T-helper 1 cell (primary cell): ENCODE measurements at regions not wholly inside any gene's neighbourhood (a gene's known extent, or its start where the extent isn't known, plus 50 kb on each side); places are given as distances from the start of the nearest gene placed in this dataset.
"Not testable (repeated sequence)": the region's sequence is repeated elsewhere in the genome, so short reads cannot be mapped to it uniquely, and the experiment has no call there.

Experiments
- DNase-seq, 5 donors: peaks; one replicate each; pipeline ENCODE4 v3.0.0-alpha.2; 2012 to 2020

DNA sequence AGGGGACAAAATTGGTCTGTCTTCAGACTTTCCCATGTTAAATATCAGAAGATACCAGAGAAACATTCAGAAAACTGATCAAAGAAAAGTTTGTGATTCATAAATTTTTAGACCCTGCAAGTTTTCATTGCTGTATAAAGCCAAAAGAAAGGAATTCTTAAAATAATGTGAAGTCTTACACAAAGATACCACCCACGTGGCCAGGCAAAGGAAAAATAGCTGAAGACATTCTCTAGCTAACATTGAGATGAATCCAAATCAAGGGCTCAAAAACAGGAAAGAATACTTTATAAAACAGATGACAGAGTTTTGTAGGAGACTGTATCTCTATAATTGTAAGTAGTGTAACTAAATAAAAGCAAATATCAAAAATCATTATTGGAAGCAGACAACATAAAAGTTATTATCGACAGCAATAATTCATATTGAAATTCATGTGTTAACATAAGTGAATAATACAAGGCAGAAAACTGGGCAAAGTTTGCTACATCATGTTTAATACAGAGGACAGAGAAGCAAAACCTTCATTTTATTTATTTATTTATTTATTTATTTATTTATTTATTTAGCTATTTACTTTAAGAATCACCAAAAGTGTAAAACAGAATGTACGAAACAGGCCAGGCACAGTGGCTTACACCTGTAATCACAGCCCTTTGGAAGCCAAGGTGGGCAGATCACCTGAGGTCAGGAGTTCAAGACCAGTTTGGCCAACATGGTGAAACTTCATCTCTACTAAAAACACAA lies 204.6 kb upstream of the SLIT2 start:
- no peak for DNase-seq

DNA sequence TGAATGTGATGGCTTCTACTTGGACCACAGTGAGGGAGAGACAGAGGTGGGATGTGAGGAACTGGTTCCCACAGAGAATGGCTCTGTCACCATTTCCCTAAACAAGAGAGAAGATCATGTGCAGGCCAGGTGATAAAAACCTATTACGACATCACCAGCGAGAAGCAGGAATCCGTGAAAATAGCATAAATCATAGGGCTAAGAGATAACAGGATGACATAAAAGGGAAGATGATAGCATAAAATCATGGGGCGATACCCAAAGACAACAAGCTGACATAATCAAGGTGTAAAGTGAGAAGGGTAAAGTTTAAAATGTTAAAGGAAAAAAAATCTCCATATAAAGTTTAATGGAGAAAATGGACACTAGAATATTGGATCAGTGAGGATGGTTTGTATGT lies 205.5 kb upstream of the SLIT2 start:
- DNase-seq = no peak

DNA sequence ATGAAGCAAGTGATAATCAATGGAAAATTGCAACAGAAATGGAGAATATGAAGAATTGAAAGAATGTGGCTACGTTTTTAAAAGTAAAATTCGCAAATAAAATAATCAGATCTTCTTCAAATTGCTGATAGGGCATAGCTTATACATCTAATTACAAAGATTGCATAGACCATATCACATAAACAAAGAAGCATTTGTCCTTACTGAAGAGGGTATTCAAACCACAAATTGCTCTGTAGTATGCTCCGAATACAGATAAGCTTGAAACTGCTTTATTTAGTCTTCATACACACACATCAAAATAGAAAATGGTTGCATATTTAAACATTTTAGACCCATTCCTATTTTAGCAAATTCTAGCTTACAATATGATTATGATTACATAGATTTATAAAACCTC lies 206.7 kb upstream of the SLIT2 start:
- no peak for DNase-seq

DNA sequence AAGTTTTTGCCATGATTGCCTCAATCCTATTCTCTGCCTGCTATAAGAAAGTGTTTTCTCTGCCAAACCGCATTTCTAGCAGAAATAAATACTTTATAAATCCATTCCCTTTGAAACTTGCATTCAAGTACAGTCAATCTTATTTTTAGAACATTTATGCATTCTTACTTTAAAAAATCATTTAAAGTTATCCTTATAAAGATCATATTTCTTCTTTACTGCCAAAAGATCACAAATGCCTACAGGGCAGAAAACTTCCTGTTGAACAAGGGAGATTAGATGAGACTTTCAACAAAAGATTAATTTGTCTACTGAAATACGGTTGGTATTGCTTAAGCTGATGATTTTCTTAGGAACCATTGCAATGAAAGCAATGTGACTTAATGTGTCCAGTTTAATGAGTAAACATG lies 207.2 kb upstream of the SLIT2 start:
- no peak for DNase-seq

DNA sequence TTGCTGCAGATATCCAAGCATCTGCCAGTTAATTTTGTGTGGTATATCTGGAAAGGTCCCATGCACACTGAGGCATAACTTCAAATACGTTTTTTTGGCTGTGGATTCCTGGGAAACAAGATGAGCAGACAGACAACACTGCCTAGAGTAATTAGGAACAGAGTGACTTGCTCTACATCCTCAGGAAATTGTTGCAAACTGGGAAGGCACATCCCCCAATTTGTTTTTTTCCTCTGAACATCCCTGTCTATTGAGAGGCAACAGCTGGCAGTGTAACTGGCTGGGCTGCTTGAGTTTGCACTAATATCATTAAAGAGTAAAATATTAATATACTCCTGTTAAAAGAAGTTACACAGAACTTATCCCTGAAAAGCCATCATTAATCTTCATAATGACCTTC lies 207.7 kb upstream of the SLIT2 start:
- no peak for DNase-seq

DNA sequence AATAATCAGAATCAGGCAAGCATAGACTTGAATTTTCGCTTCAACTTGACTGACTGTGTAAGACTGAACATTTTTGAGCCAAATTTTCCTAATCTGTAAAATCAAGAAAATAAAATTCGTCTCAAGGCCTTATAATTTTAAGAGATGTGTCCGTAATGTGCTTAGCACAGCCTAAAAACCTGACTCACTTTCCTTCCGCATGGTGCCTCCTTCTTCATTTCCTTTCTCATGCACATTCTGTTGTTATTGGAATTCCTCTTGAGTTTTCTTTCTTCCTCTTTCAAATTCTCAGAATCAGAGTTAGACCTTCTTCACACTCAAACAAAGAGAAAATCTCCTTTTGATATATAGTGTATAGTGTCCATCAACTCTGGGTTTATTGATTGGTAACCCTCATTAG lies 208.9 kb upstream of the SLIT2 start:
- no peak for DNase-seq

DNA sequence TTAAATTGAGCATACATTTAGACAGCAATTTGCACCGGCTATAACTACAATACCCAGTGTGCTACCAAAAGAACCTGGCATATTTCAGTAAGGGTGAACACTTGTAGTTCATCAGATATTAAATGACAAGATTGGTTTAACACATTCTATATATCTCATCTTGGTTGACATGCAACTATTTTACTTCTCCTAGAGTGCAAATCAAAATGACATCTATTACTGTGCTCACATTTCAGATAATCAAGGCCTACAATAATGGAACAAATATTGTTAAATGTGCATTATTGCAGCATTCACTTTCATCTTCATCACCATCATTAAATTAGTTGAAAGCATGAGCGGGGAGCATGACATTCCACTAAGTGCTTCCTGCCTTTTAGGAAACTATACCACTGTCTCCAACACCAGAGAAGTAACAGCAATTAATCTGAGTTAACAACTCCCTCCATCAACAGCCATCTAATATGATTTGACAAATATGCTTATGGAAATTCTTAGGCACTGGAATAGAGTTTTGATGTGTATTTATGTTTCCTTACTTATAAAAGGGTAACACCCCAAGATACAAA lies 209.8 kb upstream of the SLIT2 start:
- no peak for DNase-seq

DNA sequence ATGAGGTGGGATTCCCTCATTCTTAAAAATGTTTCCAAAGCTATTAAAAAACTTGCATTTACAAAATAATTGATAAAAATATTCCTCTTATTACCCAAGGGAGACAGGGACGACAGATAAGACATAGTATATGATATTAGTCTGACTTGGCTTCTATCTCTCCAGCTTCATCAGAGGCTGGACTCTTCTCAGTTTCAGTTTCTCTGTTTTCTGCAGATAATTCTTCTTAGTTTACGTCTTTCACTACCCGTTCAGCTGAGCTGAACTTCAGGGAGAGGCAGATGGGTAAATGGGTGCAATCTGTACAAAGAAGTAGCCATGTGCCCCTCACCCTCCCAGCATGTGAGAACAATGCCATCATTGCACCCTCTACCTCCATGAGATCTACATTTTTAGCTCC lies 214.0 kb upstream of the SLIT2 start:
- no peak for DNase-seq

DNA sequence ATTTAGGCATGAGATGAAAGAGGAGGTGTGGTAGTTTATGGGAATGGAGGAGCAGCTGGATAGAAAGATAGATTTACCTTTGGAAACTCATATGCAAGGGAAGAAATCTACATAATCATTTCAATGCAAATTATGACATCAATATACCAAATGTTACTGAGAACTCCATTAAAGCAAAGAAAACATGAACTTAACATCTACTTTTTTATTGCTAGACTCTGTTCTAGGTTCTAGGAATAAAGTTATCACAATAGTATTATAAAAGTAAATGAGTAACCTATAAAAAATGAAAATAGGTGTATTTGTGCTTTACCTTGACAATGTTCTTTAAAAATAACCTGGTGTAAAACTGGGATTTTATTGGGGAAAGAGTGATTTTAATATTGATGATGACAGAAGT lies 221.6 kb upstream of the SLIT2 start:
- DNase-seq = no peak

DNA sequence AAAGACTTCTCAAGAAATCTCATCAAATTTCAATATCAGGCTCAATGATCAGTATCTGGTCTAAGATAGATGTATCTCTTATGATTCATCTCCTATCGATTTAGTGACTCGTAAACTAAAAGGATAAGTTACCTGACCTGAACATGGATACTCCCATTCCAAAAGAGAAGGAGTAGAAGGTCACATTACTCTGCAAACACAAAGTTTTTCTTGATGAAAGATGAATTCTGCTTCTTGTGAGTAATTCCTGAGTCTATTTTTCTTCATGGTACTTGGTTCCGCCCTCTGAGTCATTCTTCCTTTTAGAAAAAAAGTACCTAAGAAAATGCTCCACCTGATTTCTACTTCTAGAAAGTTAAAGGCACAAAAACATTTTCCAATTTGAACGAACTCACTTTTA lies 223.1 kb upstream of the SLIT2 start:
- no peak for DNase-seq

DNA sequence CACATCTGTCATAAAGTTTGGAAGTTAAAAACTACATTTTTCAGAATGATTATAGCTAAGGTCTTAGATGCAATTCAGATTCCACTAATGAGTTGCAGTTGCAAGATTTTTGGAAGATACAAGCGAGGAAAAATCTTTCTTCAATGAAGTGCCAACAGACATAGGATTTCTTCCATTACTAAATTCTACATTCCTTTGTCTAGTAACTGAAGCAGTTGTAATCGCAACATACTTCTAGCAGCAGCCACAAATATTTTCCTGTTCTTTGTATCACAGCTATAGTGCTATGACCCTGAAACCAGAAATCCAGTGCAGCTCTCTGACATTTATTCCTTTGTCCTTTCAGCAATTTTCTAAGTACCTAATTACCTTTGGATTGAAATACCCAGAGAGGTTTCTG lies 225.2 kb upstream of the SLIT2 start:
- DNase-seq = no peak

DNA sequence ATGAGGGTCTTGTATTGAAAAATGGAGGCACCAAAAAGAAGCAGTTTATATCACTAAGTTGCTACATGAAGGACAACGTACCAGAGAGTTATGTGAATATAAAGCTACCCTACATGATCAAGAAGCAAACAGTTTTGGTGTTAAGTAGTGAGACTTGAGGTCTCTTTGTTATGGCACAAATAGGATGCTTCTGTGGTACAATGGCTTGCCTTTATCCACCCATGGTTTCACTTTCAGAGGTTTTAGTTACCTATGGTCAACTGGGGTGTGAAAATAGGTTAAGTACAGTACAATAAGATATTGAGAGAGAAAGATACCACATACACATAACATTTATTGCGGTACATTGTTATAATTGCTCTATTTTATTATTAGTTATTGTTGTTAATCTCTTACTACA lies 229.2 kb upstream of the SLIT2 start:
- DNase-seq = no peak

DNA sequence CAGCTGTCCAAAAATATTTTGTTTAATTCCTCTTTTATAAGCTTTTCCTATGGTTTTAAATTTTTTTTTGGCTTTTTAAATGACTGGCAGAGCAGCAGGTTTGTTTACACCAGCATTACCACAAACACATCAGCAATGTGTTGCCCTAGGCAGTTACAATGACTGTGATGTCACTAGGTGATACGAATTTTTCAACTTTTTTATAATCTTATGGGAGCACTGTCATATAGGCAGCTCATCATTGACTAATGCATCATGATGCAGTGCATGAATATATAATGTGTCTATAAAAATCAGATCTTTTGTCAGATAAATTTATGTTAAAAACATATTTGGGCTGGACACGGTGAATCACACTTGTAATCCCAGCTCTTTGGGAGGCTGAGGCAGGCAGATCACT lies 231.6 kb upstream of the SLIT2 start:
- DNase-seq = no peak

DNA sequence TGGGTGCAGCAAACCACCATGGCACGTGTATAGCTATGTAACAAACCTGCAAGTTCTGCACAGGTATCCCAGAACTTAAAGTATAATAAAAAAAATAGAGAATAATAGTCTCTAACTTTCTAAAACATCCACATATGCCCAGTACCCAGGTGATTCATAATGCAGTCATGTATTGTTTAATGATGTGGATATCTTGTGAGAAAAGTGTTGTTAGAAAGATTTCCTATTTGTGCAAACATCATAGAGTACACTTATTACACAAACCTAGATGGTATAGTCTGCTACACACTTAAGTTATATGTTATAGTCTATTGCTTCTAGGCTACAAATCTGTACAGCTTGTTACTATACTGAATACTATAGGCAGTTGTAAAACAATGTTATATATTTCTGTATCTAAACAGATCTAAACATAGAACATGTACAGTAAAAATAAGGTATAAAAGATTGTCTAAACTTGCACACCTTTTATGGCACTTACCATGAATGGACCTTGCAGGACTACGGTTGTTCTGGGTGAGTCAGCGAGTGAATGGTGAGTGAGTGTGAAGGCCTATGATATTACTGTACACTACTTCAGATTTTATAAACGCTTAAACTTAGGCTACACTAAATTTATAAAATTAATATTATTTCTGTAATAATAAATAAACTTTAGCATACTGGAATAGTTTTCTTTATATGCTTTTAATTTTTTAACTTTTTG lies 232.2 kb upstream of the SLIT2 start:
- DNase-seq = no peak

DNA sequence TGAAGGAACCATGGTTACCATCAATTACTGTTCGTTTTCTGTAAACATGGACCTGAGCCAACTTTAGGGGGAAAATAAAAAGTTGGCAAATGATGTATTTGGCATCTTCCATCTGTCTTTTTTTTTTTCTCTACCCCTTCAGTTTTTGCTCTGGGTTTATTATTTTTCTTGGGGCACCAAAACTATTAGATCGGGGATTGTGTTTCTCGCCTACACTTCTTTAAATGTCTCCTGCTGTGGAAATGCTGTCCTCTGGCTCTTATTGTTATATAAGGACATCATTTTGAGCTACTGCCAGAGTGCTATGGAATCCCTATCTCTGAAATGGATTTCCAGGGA lies 234.0 kb upstream of the SLIT2 start:
- no peak for DNase-seq

DNA sequence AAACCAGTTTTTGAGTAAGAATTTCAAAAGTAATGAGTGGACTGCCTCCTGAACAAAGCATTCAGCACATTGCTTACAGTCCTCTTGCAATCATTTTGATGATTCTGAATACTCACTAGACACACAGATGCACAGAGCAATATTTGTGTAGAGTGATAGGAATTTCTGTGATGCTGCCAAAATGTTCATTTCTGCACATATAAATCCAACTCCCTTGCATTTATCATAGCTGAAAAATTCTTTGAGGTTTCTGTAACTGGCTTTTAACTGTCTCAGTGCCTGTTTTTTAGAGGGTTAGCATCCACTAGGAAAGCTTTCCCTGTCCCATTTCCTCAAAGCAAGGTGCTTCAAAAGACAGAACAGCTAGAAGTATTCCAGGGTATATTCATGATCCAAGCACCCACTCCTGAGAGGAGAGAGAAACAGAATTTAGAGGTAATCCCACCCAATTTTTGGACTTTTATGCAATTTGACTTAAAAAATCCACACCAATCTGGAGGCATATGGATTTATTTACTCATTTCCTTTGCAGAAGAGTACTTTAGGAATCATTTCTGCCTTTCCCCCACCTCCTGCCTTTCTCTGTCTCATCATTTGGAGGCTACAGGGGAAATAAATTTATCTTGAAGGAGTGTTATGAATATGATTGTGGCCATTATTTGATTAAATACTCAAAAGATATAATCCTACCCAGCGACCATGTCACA lies 234.5 kb upstream of the SLIT2 start:
- no peak for DNase-seq

DNA sequence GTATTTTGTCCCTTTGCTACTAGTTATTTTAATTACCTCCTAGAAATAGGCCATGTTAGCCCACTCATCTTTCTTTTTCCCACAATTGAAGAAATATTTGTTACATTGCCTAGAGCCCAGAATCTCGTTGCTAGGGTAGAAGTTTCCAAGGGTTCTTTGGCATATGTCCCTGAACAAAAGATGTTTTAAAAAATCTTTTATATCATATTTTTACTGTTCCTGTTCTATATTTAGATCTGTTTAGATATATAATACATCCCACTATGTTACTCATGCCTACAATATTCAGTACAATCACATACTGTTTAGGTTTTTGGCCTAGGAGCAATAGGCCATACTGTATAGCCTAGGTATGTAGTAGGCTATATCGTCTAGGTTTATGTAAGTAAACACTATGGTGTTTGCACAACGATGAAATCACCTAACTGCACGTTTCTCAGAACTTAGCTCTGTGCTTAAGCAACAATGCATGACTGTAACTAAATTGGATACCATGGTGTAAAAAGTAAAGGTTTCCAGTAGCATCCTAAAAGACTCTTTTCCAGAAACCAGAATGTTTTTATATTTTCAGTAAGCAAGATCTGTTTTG lies 236.0 kb upstream of the SLIT2 start:
- no peak for DNase-seq

DNA sequence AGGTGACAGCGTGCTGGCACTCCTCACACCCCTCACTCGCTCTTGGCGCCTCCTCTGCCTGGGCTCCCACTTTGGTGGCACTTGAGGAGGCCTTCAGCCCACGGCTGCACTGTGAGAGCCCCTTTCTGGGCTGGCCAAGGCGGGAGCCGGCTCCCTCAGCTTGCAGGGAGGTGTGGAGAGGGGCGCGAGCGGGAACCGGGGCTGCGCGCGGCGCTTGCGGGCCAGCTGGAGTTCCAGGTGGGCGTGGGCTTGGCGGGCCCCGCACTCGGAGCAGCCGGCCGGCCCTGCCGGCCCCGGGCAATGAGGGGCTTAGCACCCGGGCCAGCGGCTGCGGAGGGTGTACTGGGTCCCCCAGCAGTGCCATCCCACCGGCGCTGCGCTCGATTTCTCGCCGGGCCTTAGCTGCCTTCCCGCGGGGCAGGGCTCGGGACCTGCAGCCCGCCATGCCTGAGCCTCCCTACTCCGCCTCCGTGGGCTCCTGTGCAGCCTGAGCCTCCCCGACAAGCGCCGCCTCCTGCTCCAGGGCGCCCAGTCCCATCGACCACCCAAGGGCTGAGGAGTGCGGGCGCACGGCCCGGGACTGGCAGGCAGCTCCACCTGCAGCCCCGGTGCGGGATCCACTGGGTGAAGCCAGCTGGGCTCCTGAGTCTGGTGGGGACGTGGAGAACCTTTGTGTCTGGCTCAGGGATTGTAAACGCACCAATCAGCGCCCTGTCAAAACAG lies 247.7 kb upstream of the SLIT2 start:
- DNase-seq = not testable (repeated sequence)

DNA sequence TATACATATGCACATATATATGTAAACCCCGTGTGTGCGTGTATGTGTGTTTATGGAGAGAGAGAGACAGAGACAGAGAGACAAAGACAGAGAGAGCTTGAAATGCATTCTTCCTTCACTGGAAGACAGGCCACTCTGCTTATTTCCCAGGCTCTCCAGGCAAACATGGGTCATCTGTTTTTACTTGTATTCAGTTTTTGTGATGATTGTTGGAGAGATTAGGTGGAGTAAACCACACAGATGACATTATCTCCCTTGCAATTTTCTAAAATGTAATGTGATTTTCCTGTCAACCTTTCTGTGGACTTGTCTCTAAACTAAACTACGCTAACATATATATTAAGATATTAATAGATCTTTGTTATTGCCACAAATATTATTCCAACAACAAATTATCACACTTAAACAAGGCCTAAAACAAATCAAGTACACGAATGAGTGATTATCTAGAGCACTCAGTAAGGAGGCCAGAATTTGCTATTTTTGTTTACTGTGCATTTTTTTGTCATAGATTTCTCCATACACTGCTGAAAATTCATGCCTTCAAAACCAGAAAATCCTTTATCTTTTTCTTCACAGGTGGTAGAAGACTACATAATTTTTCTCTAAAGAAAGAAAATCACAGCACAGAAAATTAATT lies 251.8 kb upstream of the SLIT2 start:
- no peak for DNase-seq

DNA sequence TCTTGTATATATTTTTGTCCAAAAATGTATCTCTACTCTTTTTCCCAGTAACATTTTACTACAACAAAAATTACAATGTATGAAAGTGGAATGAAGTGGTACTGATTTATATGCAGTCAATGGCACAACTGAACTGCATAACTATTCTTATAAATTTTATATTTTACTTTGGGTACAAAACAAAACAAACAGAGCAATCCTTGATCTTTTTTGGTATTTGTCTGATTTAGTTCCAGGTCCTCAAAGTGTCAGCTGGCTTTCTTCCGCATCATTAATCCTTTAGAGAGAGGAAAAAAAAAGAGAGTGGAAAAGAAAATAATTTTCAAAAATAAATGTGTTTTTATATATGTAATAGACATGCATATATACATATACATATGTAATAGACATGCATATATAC lies 252.4 kb upstream of the SLIT2 start:
- no peak for DNase-seq

DNA sequence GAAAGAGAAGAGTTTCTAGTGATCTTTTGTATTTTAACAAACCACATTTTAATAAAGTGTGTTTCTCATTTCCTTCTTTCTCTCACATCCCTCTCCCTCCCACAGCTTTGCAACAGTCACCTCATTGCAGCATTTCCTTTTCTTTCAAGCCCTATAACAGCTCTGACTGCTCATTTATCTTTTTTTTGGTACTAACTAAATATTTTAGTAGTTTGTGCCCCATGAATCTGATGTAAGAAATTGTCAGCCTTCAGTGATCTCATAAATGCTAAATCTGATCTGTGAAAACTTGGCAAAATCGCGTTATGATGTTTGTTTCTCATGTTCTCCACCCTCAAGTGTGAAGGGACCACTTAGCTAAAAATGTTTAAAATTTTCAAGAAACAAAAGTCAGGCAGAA lies 258.5 kb upstream of the SLIT2 start:
- DNase-seq = no peak

DNA sequence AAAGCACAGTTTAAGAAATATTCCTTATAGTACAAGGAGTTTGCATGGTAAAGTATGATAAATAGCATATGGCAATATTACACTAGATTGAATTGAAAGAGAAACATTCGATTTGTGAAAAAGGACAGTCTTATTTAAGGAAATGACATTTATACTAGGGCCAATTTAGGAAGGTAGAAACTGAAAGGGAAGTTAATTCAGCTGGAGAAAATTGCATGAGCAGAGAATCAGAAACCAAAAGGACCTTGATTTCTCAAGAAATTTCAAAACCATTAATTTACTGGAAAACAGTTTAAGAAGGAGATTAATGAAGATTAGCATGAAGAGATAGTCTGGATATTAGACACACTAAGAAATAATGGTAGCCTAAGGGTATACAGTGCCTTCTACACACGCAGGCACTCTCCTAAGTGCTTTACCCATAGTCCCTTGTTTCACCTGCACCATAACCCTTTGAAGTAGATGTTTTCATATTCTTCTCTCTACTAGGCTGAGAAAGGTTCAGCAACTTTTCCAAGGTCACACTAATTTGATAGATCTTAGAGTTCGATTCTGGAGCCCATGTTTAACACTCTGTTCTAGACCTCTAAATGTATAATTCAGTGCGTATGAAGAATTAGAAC lies 259.1 kb upstream of the SLIT2 start:
- no peak for DNase-seq
